Osteocyte (in vitro differentiated cells): ENCODE measurements at regions not wholly inside any gene's neighbourhood (a gene's known extent, or its start where the extent isn't known, plus 50 kb on each side); places are given as distances from the start of the nearest gene placed in this dataset.

Source experiments
- DNase-seq: peaks from one replicate; pipeline ENCODE4 v3.0.0; 2021; ENCODE audit warnings: mixed read lengths; ENCODE audit not compliant: unreplicated experiment; ENCODE audit errors: extremely low spot score
- H3K27ac Mint-ChIP-seq: one replicate; pipeline ENCODE4 v1.8.0; 2021; ENCODE audit warnings: mild to moderate bottlenecking, mixed read lengths; ENCODE audit not compliant: unreplicated experiment
- H3K27me3 Mint-ChIP-seq: one replicate; pipeline ENCODE4 v1.8.0; 2021; ENCODE audit warnings: mixed read lengths; ENCODE audit not compliant: unreplicated experiment
- H3K36me3 Mint-ChIP-seq: one replicate; pipeline ENCODE4 v1.8.0; 2021; ENCODE audit warnings: mixed read lengths; ENCODE audit not compliant: unreplicated experiment
- H3K4me1 Mint-ChIP-seq: one replicate; pipeline ENCODE4 v1.8.0; 2021; ENCODE audit warnings: mixed read lengths; ENCODE audit not compliant: unreplicated experiment
- H3K4me3 Mint-ChIP-seq: one replicate; pipeline ENCODE4 v1.8.0; 2021; ENCODE audit warnings: mild to moderate bottlenecking, moderate library complexity, mixed read lengths; ENCODE audit not compliant: unreplicated experiment
- H3K9me3 Mint-ChIP-seq: one replicate; pipeline ENCODE4 v1.8.0; 2021; ENCODE audit warnings: mixed read lengths; ENCODE audit not compliant: unreplicated experiment
- TF ChIP-seq, protein P1 (sequence below): fragments of 200-600 bp; sonication (generic); IDR thresholded peaks from 2 replicates; pipeline ENCODE4 v1.5.0; 2021; ENCODE audit warnings: antibody characterized with exemption, mild to moderate bottlenecking, moderate library complexity

DNA sequence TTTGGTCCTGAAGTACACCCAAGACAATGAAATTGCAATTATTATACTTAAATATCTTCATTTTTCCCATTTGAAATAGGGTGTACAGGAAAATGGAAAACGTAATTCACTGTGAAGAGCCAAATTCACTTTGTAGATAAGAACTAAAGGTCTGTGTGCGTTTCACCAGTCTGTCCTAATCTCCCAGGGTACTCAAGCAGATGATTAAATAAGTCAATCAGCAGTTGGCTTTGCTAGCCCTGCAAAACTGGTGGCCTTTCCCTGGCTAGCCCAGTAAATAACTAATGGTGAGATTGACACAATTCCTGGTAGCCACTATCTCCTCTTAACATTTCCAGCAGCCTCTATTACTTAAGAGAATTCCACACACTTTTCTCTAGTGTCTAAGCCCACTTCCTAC, 389.3 kb downstream of the TBL1XR1 start:
- H3K9me3 Mint-ChIP-seq: no peaks in the 10 kb centered on the region
- H3K36me3 Mint-ChIP-seq: no peaks in the 10 kb centered on the region
- H3K4me3 Mint-ChIP-seq: no peak overlapping the region
- no peaks in the 10 kb centered on the region for H3K4me1 Mint-ChIP-seq
- TF ChIP-seq, protein P1, sequence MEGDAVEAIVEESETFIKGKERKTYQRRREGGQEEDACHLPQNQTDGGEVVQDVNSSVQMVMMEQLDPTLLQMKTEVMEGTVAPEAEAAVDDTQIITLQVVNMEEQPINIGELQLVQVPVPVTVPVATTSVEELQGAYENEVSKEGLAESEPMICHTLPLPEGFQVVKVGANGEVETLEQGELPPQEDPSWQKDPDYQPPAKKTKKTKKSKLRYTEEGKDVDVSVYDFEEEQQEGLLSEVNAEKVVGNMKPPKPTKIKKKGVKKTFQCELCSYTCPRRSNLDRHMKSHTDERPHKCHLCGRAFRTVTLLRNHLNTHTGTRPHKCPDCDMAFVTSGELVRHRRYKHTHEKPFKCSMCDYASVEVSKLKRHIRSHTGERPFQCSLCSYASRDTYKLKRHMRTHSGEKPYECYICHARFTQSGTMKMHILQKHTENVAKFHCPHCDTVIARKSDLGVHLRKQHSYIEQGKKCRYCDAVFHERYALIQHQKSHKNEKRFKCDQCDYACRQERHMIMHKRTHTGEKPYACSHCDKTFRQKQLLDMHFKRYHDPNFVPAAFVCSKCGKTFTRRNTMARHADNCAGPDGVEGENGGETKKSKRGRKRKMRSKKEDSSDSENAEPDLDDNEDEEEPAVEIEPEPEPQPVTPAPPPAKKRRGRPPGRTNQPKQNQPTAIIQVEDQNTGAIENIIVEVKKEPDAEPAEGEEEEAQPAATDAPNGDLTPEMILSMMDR: no peak
- DNase-seq: no peak
- no peak overlapping the region for H3K27ac Mint-ChIP-seq
- H3K27me3 Mint-ChIP-seq: peaks cover 5% of the 10 kb centered on the region

DNA sequence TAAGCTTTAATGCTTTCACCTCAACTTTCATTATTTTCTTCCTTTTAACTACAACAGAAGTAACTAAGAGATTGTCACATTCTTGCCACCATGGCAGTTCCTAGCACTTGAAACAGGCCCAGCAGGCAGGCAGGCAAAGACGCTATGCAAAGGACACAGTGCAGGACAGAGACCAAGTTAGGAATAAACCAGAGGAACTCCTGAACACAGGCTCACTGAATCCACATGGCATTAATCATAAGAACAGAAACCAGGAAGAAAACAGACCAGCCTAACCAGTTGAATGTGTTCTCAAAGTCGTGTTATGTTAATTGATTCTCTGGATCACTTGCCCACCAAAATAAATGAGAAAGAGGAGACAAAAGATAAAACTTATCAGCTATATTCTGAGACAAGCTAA, 397.6 kb downstream of the TBL1XR1 start:
- no peak for DNase-seq
- H3K27ac Mint-ChIP-seq: no peak overlapping the region
- H3K9me3 Mint-ChIP-seq: peaks cover 3% of the 10 kb centered on the region
- H3K27me3 Mint-ChIP-seq: peaks cover 30% of the 10 kb centered on the region
- H3K4me3 Mint-ChIP-seq: no peak overlapping the region
- peaks cover 7% of the 10 kb centered on the region for H3K4me1 Mint-ChIP-seq
- no peaks in the 10 kb centered on the region for H3K36me3 Mint-ChIP-seq
- TF ChIP-seq, protein P1: no peak

DNA sequence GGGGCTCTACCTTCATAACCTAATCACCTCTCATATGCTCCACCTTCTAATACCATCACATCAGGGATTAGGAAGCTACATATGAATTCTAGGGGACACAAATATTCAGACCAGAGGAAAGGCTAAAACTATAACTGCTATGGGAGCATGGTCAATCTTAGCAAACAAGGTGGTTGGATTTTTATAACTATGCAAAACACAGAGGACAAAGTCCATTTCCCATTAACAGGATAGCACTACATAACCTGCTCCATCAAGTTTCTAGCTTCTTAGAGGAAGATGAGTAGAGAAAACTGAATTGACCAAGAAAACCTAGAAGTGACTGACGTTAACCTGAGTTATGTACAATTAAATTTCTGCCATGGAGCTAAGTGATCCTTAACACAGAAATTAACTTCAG, 398.6 kb downstream of the TBL1XR1 start:
- no peaks in the 10 kb centered on the region for H3K36me3 Mint-ChIP-seq
- H3K4me1 Mint-ChIP-seq: peaks cover 7% of the 10 kb centered on the region
- peaks cover 30% of the 10 kb centered on the region for H3K27me3 Mint-ChIP-seq
- no peak overlapping the region for H3K27ac Mint-ChIP-seq
- DNase-seq: no peak
- TF ChIP-seq, protein P1: no peak
- no peak overlapping the region for H3K4me3 Mint-ChIP-seq
- peaks cover 3% of the 10 kb centered on the region for H3K9me3 Mint-ChIP-seq

DNA sequence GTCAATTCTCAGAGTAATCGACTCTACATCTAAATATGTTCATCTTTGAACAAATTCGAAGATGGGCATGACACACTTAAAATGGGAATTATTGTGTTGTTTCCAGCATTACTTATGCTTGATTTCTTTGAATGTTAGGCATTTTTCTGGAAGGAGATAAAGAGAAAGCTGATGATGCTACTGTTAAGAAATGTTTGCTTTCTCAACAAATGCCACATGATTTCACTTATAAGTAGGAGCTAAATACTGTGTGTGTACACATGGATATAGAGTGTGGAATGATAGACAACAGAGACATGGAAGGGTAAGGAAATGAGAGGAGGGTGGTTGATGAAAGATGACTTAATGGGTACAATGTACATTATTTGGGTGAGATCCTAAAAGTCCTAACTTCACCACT, 400.9 kb downstream of the TBL1XR1 start:
- Mint-ChIP-seq H3K27ac (no peak overlapping the region), H3K4me3 (no peak overlapping the region), H3K27me3 (peaks cover 28% of the 10 kb centered on the region), H3K36me3 (no peaks in the 10 kb centered on the region), H3K4me1 (peaks cover 7% of the 10 kb centered on the region), H3K9me3 (peaks cover 3% of the 10 kb centered on the region)
- DNase-seq: no peak
- TF ChIP-seq, protein P1: no peak

DNA sequence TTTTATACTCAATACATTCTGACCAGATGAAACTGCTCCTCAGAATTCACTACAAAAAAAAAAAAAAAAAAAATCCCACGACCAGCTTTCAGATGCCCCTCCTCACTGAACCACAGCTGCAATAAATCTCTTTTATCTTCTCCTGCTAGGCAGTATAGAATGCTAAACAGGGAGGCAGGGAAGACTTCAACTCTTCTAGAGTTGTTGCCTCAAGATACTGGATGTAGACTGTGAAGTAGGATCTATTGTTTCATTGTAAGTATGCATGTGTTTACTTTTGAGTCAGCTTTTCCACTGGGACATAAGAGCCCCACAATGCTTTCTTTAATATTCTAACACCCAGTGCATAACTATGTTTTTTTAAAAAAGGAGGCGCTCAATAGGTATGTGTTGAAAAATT, 401.4 kb downstream of the TBL1XR1 start:
- DNase-seq: no peak
- H3K36me3 Mint-ChIP-seq: no peaks in the 10 kb centered on the region
- TF ChIP-seq, protein P1: no peak
- peaks cover 23% of the 10 kb centered on the region for H3K27me3 Mint-ChIP-seq
- H3K4me1 Mint-ChIP-seq: peaks cover 7% of the 10 kb centered on the region
- H3K27ac Mint-ChIP-seq: no peak overlapping the region
- H3K4me3 Mint-ChIP-seq: no peak overlapping the region
- H3K9me3 Mint-ChIP-seq: peaks cover 3% of the 10 kb centered on the region
